ENCODE measurements at regions not wholly inside any gene's neighbourhood (a gene's known extent, or its start where the extent isn't known, plus 50 kb on each side); places are given as distances from the start of the nearest gene placed in this dataset.

GRCh38 chr20:7347409-7347808 lies 579.9 kb downstream of the BMP2 start:
- no peak for DNase-seq (ENCODE audit: low read depth)

- no peak for DNase-seq (ENCODE audit: low read depth)
Measured at GRCh38 chr20:7348253-7348652, 580.8 kb downstream of the BMP2 start.

- no peak for DNase-seq (ENCODE audit: low read depth)
Measured at GRCh38 chr20:7352165-7352564, 584.7 kb downstream of the BMP2 start.

- no peak for DNase-seq (ENCODE audit: low read depth)
Measured at GRCh38 chr20:7355051-7355450, 585.2 kb downstream of the HAO1 start.

- no peak for DNase-seq (ENCODE audit: low read depth)
Measured at GRCh38 chr20:7358670-7359069, 581.6 kb downstream of the HAO1 start.

- DNase-seq (ENCODE audit: low read depth): no peak
Measured at GRCh38 chr20:7359739-7360138, 580.5 kb downstream of the HAO1 start.

GRCh38 chr20:7361321-7361720 lies 578.9 kb downstream of the HAO1 start:
- no peak for DNase-seq (ENCODE audit: low read depth)

GRCh38 chr20:7361931-7362330 lies 578.3 kb downstream of the HAO1 start:
- no peak for DNase-seq (ENCODE audit: low read depth)

GRCh38 chr20:7362601-7363000 lies 577.7 kb downstream of the HAO1 start:
- DNase-seq (ENCODE audit: low read depth): no peak

- no peak for DNase-seq (ENCODE audit: low read depth)
Measured at GRCh38 chr20:7366189-7366588, 574.1 kb downstream of the HAO1 start.

- DNase-seq (ENCODE audit: low read depth): no peak
Measured at GRCh38 chr20:7371518-7372163, 568.6 kb downstream of the HAO1 start.

- DNase-seq (ENCODE audit: low read depth): no peak
Measured at GRCh38 chr20:7375905-7376304, 564.4 kb downstream of the HAO1 start.

GRCh38 chr20:7378864-7379605 lies 561.2 kb downstream of the HAO1 start:
- no peak for DNase-seq (ENCODE audit: low read depth)

- peak; percentile 31 for DNase-seq (ENCODE audit: low read depth)
Measured at GRCh38 chr20:7379621-7380220, 560.5 kb downstream of the HAO1 start.

- DNase-seq (ENCODE audit: low read depth): no peak
Measured at GRCh38 chr20:7383216-7383615, 557.0 kb downstream of the HAO1 start.

- DNase-seq (ENCODE audit: low read depth): no peak
Measured at GRCh38 chr20:7387638-7388193, 552.5 kb downstream of the HAO1 start.

GRCh38 chr20:7389216-7389615 lies 551.0 kb downstream of the HAO1 start:
- DNase-seq (ENCODE audit: low read depth): no peak

- DNase-seq (ENCODE audit: low read depth): no peak
Measured at GRCh38 chr20:7392542-7393206, 547.6 kb downstream of the HAO1 start.

GRCh38 chr20:7399114-7399513 lies 541.1 kb downstream of the HAO1 start:
- DNase-seq (ENCODE audit: low read depth): no peak

- no peak for DNase-seq (ENCODE audit: low read depth)
Measured at GRCh38 chr20:7399575-7399974, 540.7 kb downstream of the HAO1 start.

GRCh38 chr20:7406671-7407070 lies 533.6 kb downstream of the HAO1 start:
- no peak for DNase-seq (ENCODE audit: low read depth)

GRCh38 chr20:7410150-7410549 lies 530.1 kb downstream of the HAO1 start:
- DNase-seq (ENCODE audit: low read depth): no peak

GRCh38 chr20:7411075-7411474 lies 529.2 kb downstream of the HAO1 start:
- no peak for DNase-seq (ENCODE audit: low read depth)
